NT2/D1 (cell line): ENCODE measurements at regions not wholly inside any gene's neighbourhood (a gene's known extent, or its start where the extent isn't known, plus 50 kb on each side); places are given as distances from the start of the nearest gene placed in this dataset.

Experiments used
- YY1 ChIP-seq: IDR thresholded peaks from 2 replicates; pipeline ENCODE4 v1.6.1; 2011; ENCODE audit not compliant: insufficient read length, insufficient read depth
- ZNF274 ChIP-seq: IDR thresholded peaks from 2 replicates; pipeline ENCODE4 v1.6.1; 2011; ENCODE audit warnings: mild to moderate bottlenecking, low read depth, low read length

DNA sequence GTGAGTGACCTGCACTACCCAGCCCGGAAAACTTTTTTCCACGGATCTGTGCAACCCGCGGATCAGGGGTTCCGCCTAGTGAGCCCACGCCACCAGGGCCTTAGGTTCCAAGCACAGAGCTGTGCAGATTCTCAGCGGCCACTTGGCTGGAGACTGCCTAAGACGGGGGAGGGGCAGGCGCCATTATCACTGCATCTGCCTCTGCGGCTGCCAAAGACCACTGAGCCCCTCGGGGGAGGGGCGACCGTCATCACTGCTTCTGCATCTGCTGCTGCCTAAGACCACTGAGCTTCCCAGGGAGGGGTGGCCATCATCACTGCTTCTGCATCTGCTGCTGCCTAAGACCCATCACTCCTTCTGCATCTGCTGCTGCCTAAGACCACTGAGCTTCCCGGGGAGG lies 460.2 kb downstream of the OCA2 start:
- TF ChIP-seq ZNF274: no peak
- TF ChIP-seq YY1: no peak
